HEK293 (cell line): ENCODE measurements at regions not wholly inside any gene's neighbourhood (a gene's known extent, or its start where the extent isn't known, plus 50 kb on each side); places are given as distances from the start of the nearest gene placed in this dataset.
"Not testable (repeated sequence)": the region's sequence is repeated elsewhere in the genome, so short reads cannot be mapped to it uniquely, and the experiment has no call there.

Experiments used
- REST ChIP-seq: fragments of 450-650 bp; formaldehyde crosslinking; IDR thresholded peaks from 2 replicates; pipeline ENCODE4 v1.5.1; 2016; ENCODE audit warnings: missing biosample characterization, missing genetic modification characterization
- SP3 ChIP-seq: fragments of 450-650 bp; formaldehyde crosslinking; IDR thresholded peaks from 2 replicates; pipeline ENCODE4 v1.5.1; 2016; ENCODE audit warnings: missing biosample characterization, missing genetic modification characterization
- ZBTB1 ChIP-seq: fragments of 450-650 bp; formaldehyde crosslinking; IDR thresholded peaks from 2 replicates; pipeline ENCODE4 v1.5.1; 2016; ENCODE audit warnings: missing biosample characterization, missing genetic modification characterization
- ZBTB10 ChIP-seq: fragments of 450-650 bp; formaldehyde crosslinking; IDR thresholded peaks from 2 replicates; pipeline ENCODE4 v1.5.1; 2016; ENCODE audit warnings: missing biosample characterization, missing genetic modification characterization
- ZNF138 ChIP-seq: fragments of 450-650 bp; formaldehyde crosslinking; IDR thresholded peaks from 2 replicates; pipeline ENCODE4 v1.5.1; 2016; ENCODE audit warnings: missing biosample characterization, missing genetic modification characterization, borderline replicate concordance
- ZNF274 ChIP-seq, 2 experiments: fragments of 200-500 bp in 1 of 2; fragments of 450-650 bp in 1 of 2; sonication (Bioruptor generic) in 1 of 2; formaldehyde crosslinking in 1 of 2; IDR thresholded peaks; 2 replicates each; pipeline versions ENCODE4 v1.5.1 to v1.6.1; 2014 to 2016; ENCODE audit warnings: borderline replicate concordance in 1 of 2, inconsistent platforms in 1 of 2, low read length in 1 of 2, missing biosample characterization in 1 of 2, missing genetic modification characterization in 1 of 2

DNA sequence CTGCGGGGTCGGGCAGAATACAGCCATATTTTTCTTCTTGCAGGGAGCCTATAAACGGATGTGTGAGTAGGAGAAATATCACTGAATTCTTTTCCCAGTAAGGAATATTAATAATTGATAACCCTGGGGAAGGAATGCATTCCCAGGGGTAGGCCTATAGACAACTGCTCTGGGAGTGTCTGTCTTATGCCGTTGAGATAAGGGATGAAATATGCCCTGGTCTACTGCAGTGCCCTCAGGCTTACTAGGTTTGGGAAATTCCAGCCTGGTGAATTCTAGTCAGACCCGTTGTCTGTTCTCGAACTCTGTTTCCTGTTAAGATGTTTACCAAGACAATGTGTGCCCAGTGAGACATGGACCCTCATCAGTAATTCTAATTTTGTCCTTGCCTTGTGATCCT is 1129.3 kb downstream of the ZPLD1 start:
- not testable (repeated sequence) for TF ChIP-seq SP3 (tag by site-specific recombination); ZBTB10 (tag by site-specific recombination); ZNF274 (IDR thresholded peaks at IDR 0.05; ENCODE audit: low read length); ZNF274 (tag by site-specific recombination; IDR thresholded peaks at IDR 0.05; ENCODE audit: borderline replicate concordance); REST (tag by site-specific recombination); ZNF138 (tag by site-specific recombination); ZBTB1 (tag by site-specific recombination)
